GM19463 (cell line): ENCODE measurements at regions not wholly inside any gene's neighbourhood (a gene's known extent, or its start where the extent isn't known, plus 50 kb on each side); places are given as distances from the start of the nearest gene placed in this dataset.
"Not testable (repeated sequence)": the region's sequence is repeated elsewhere in the genome, so short reads cannot be mapped to it uniquely, and the experiment has no call there.

Source experiments
- ATAC-seq: cut with Tn5 transposase; IDR thresholded peaks from one replicate; pipeline ENCODE4 v1.9.1; 2021; ENCODE audit warnings: mild to moderate bottlenecking, moderate library complexity; ENCODE audit not compliant: unreplicated experiment

GRCh38 chr12:105622846-105623736, 292.6 kb downstream of the C12orf75 start:
- no peak for ATAC-seq

GRCh38 chr12:105626653-105627052, 296.2 kb downstream of the C12orf75 start:
- no peak for ATAC-seq

- ATAC-seq, result no peak
These were observed 307.0 kb downstream of the C12orf75 start for GRCh38 chr12:105637470-105637869.

GRCh38 chr12:105640761-105641160, 310.3 kb downstream of the C12orf75 start:
- ATAC-seq, result no peak

- ATAC-seq, result no peak
These were observed 311.3 kb downstream of the C12orf75 start for GRCh38 chr12:105641749-105642148.

GRCh38 chr12:105644770-105645169, 314.3 kb downstream of the C12orf75 start:
- ATAC-seq, result no peak

- no peak for ATAC-seq
These were observed 324.1 kb downstream of the C12orf75 start for GRCh38 chr12:105654606-105655005.

GRCh38 chr12:105658389-105658788, 327.9 kb downstream of the C12orf75 start:
- no peak for ATAC-seq

- no peak for ATAC-seq
These were observed 329.0 kb downstream of the C12orf75 start for GRCh38 chr12:105659355-105660075.

GRCh38 chr12:105664765-105665164, 334.3 kb downstream of the C12orf75 start:
- not testable (repeated sequence) for ATAC-seq

- no peak for ATAC-seq
These were observed 334.9 kb downstream of the C12orf75 start for GRCh38 chr12:105665366-105665765.

- no peak for ATAC-seq
These were observed 337.7 kb downstream of the C12orf75 start for GRCh38 chr12:105667973-105668743.

GRCh38 chr12:105670672-105671071, 340.2 kb downstream of the C12orf75 start:
- ATAC-seq, result no peak

GRCh38 chr12:105671720-105672119, 341.2 kb downstream of the C12orf75 start:
- ATAC-seq, result no peak

GRCh38 chr12:105672121-105672975, 341.9 kb downstream of the C12orf75 start:
- ATAC-seq, result no peak

GRCh38 chr12:105674871-105675699, 344.6 kb downstream of the C12orf75 start:
- ATAC-seq, result no peak

- ATAC-seq, result no peak
These were observed 346.2 kb downstream of the C12orf75 start for GRCh38 chr12:105676694-105677093.

GRCh38 chr12:105677672-105678071, 347.2 kb downstream of the C12orf75 start:
- no peak for ATAC-seq

- no peak for ATAC-seq
These were observed 349.5 kb downstream of the C12orf75 start for GRCh38 chr12:105679982-105680381.
